ENCODE measurements at regions not wholly inside any gene's neighbourhood (a gene's known extent, or its start where the extent isn't known, plus 50 kb on each side); places are given as distances from the start of the nearest gene placed in this dataset.
"Not testable (repeated sequence)": the region's sequence is repeated elsewhere in the genome, so short reads cannot be mapped to it uniquely, and the experiment has no call there.

- DNase-seq (ENCODE audit: low read depth in 2 of 2) = no peak
These were observed 255.3 kb upstream of the GJE1 start for GRCh38 chr6:141877275-141877983.

- no peak for DNase-seq (ENCODE audit: low read depth in 2 of 2)
These were observed 257.7 kb upstream of the GJE1 start for GRCh38 chr6:141874930-141875602.

DNA sequence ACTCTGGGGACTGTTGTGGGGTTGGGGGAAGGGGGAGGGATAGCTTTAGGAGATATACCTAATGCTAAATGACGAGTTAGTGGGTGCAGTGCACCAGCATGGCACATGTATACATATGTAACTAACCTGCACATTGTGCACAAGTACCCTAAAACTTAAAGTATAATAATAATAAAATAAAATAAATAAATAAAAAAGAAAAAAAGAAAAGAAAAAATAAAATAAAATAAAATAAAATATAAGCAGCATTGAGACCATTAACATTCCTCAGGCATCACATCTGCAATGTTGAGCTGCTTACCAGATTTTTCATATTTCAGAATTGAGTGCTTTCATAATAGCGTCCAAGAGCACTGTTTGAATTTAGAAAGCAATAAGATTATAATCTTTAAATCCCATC is 263.2 kb upstream of the GJE1 start:
- DNase-seq (ENCODE audit: low read depth in 2 of 2) = not testable (repeated sequence)

DNA sequence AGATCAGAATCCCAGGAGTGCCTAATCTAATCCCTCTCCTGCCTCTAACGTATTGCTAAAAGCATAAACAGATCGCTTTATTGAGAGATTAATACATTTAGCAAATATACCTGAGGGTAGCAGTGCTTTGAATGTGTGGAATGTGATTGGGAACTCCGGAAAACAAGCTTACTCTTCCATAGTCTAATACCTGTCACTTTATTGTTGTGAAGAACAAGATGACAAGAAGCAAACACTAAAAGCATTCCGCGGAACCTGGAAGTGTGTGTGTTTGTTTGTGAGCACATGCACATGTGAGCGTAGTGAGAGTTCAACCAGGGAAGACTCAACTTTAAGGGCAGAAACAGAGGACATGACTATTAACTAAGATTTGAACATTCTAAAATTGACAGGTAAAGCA is 265.0 kb upstream of the GJE1 start:
- DNase-seq (ENCODE audit: low read depth in 2 of 2) = no peak

DNA sequence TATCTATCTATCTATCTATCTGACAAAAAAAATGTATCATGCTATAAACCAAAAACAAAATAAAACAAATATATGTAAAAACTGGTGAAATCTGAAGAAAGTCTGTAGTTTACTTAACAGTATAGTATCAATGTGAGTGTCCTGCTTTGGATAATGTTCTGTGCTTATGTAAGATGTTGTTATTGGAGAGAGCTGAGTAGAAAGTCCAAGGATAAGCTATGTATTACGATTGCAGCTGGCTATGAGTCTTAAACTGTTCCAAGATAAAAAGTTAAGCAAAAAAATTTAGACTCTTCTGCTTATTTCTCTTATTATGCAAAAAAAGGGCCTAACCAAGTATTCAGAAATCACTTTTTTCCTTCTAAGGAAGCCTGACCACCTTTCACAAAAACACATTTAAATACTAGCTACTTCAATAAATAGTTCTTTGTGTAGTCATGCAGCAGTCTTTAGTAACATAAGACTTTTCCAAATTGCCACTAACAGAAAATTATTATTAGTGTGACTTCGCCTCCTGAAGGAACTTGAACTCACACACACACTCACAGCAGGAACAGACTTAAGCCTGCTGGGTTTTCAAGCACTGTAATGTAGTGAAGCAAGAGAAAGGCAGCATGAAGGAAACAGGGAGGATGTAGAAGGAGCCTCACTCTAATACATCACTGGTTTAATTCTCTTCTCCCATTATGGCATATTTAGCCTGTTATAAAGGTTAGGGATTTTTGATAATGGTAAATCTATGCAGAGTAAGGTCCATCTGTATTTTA is 265.8 kb upstream of the GJE1 start:
- DNase-seq (ENCODE audit: low read depth in 2 of 2) = no peak

DNA sequence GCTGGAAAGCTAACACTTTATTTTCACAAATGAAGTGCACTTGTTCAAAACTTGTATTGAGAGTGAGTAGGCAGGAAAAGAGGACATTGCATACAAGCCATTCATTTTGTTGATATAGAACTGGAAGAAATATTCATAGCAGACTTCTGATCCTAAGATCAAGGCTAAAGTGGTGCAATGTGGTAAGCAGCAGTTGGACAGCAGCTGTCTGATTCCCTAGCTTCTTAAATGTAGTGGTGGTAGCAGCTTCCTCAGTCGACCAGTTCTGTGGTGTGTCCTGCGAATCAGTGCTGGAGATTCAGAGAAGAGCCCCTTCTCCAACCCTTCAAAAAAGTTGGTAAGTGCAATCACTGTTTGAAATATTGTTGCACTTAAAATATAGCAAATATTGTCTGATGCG is 281.7 kb upstream of the GJE1 start:
- no peak for DNase-seq (ENCODE audit: low read depth in 2 of 2)

GRCh38 chr6:141848029-141848890 is 284.5 kb upstream of the GJE1 start:
- DNase-seq (ENCODE audit: low read depth in 2 of 2) = no peak

GRCh38 chr6:141846639-141847038 is 286.1 kb upstream of the GJE1 start:
- no peak for DNase-seq (ENCODE audit: low read depth in 2 of 2)

- DNase-seq (ENCODE audit: low read depth in 2 of 2) = no peak
These were observed 289.4 kb upstream of the GJE1 start for GRCh38 chr6:141843178-141843834.

DNA sequence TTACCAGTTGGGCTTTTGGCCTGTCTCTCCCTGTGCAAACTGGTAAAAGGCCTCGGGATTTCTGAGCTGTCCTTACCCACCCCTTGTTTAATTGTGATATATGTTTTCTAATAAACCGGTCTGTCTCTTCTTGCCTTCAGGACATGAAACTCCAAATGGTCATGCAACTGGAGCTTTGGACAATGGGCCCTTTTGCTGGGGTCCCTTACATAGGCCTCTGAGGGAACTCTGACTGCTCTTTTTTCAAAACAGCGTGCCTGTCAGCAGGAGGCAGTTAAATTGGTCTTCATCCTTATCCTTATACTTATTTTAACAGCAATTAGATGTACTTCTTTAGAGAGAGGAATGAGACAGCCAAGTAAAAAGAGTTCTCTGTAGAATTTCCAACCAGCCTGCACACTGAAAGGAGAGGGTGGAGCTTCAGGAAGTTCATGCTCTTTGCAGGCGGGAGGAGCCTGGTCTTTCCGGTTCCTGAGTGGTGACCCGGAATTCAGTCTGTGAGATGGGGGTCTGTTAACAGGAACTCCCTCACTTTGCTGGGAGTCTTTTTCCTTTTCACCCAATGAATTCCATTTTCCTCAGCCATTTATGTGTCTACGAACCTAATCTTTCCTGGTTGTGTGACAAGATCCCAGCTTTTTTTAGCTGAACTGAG is 299.6 kb upstream of the GJE1 start:
- no peak for DNase-seq (ENCODE audit: low read depth in 2 of 2)

DNA sequence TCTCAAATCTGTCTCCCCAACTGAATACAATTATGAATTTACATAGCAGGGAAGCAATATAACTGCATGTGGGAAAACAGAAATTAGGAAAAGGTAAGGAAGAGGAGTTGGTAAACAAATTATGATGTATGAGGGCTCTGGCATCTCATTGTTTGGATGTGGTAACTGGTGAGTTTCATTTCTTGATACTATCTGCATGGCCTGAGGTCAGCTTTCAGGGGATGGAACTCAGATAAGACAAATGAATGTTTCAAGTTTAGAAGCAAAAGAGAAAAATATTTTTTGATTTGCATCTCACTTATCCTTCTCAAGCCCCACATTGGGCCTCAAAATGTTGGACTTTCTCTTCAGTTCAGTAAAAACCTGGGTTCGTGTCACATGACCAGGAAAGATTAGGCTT is 302.2 kb upstream of the GJE1 start:
- DNase-seq (ENCODE audit: low read depth in 2 of 2) = no peak

GRCh38 chr6:141829566-141830360 is 303.0 kb upstream of the GJE1 start:
- DNase-seq (ENCODE audit: low read depth in 2 of 2) = no peak

- DNase-seq (ENCODE audit: low read depth in 2 of 2) = no peak
These were observed 308.4 kb upstream of the GJE1 start for GRCh38 chr6:141824350-141824749.

DNA sequence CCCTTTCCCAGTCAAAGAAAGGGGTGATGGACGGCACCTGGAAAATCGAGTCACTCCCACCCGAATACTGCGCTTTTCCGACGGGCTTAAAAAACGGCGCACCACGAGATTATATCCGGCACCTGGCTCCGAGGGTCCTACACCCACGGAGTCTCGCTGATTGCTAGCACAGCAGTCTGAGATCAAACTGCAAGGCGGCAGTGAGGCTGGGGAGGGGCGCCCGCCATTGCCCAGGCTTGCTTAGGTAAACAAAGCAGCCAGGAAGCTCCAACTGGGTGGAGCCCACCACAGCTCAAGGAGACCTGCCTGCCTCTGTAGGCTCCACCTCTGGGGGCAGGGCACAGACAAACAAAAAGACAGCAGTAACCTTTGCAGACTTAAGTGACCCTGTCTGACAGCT is 317.7 kb upstream of the GJE1 start:
- not testable (repeated sequence) for DNase-seq (ENCODE audit: low read depth in 2 of 2)

GRCh38 chr6:141809901-141810300 is 322.8 kb upstream of the GJE1 start:
- DNase-seq (ENCODE audit: low read depth in 2 of 2) = no peak

- DNase-seq (ENCODE audit: low read depth in 2 of 2) = no peak
These were observed 324.1 kb upstream of the GJE1 start for GRCh38 chr6:141808662-141809061.

DNA sequence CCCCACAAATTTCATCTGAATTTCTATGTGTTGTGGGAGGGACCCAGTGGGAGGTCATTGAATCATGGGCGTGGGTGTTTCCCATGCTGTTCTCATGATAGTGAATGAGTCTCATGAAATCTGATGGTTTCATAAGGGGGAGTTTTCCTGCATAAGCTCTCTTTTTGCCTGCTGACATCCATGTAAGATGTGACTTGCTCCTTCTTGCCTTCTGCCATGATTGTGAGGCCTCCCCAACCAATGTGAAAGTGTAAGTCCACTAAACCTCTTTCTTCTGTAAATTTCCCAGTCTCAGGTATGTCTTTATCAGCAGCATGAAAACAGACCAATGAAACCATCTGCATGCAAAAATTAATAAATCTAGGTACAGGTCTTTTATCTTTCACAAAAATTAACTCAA is 331.8 kb upstream of the GJE1 start:
- not testable (repeated sequence) for DNase-seq (ENCODE audit: low read depth in 2 of 2)

DNA sequence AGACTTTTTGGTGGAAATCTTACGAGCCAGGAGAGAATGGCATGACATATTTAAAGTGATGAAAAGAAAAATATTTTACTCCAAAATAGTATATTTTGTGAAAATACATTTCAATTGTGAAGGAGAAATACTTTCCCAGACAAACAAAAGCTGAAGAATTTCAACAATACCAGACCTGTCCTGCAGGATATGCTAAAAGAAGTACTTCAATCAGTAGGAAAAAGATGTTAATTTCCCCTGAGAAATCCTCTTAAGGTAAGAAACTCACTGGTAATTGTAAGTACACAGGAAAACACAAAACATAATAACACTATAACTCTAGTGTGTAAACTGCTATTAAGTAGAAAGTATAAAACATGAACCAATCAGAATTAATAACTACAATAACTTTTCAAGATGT is 341.8 kb upstream of the GJE1 start:
- DNase-seq (ENCODE audit: low read depth in 2 of 2) = no peak

DNA sequence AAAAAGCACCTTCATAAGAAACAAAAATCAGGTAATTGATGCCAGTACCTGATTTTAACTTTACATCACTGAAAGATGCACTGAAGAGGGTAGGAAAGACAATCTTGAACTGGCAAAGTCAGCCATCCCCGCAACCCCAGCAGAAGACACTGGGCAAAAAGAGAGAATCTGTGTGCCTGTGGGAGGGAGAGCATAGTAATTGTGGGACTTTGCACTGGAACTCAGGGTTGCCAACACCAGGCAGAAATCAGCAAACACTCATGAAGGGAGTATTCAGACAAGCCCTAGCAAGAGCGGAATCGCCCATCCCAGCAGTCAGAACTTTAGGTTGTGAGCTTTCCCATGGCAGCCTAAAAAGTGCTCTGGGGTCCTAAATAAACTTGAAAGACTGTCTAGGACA is 344.6 kb upstream of the GJE1 start:
- no peak for DNase-seq (ENCODE audit: low read depth in 2 of 2)

DNA sequence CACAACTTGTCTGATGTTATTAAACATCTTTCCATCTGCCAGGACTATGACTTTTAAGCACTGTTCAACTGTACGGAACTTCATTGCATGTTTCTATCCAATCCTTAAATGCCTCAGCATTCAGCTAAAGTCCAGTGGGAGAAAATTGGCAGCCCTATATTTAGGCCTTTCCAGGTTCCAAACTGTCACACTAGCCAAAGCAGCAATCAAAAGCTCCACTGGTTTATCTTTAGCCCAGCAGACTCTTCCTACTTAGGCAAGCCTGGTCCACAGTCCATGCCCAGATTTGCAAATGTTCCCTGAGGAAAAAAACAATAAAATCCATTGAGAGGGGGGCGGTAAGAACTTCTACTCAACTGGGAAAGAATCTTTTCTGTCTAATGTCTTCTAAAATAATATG is 349.1 kb upstream of the GJE1 start:
- DNase-seq (ENCODE audit: low read depth in 2 of 2) = no peak

All from stimulated activated CD8-positive, alpha-beta memory T cell treated with anti-CD3 and anti-CD28 coated beads, Interleukin-7, amount 100 ng/mL, for 4 hours (primary cell).